GM23248 (cell line): ENCODE measurements at regions not wholly inside any gene's neighbourhood (a gene's known extent, or its start where the extent isn't known, plus 50 kb on each side); places are given as distances from the start of the nearest gene placed in this dataset.

ENCODE experiments used
- EZH2 ChIP-seq: fragments of 200-600 bp; sonication (generic); IDR thresholded peaks from 2 replicates; pipeline ENCODE4 v1.6.1; 2018; ENCODE audit warnings: antibody characterized with exemption, mild to moderate bottlenecking; ENCODE audit not compliant: insufficient read depth, poor library complexity, severe bottlenecking
- EZH2phosphoT487 ChIP-seq: fragments of 200-600 bp; sonication (generic); IDR thresholded peaks from 2 replicates; pipeline ENCODE4 v1.6.1; 2018; ENCODE audit warnings: antibody characterized with exemption, moderate library complexity, mild to moderate bottlenecking, low read depth; ENCODE audit not compliant: insufficient read depth

- no peak for TF ChIP-seq EZH2
- TF ChIP-seq EZH2phosphoT487, result no peak
These were observed 263.8 kb upstream of the IGFBP7 start for GRCh38 chr4:57373991-57374390.
